NOMO-1 treated with DMSO at 0.1 percent for 48 hours (cell line): ENCODE measurements at regions not wholly inside any gene's neighbourhood (a gene's known extent, or its start where the extent isn't known, plus 50 kb on each side); places are given as distances from the start of the nearest gene placed in this dataset.

Source experiments
- DNase-seq: peaks from one replicate; lab custom pipeline; 2025; ENCODE audit not compliant: unreplicated experiment; lab: John Stamatoyannopoulos, UW

- DNase-seq: peak; percentile 26
These were observed 239.2 kb downstream of the LACC1 start for GRCh38 chr13:44118881-44119280.

- DNase-seq: no peak
These were observed 240.3 kb downstream of the LACC1 start for GRCh38 chr13:44120043-44120442.

GRCh38 chr13:44120849-44121755, 241.4 kb downstream of the LACC1 start:
- DNase-seq: no peak

GRCh38 chr13:44124352-44124751, 244.6 kb downstream of the LACC1 start:
- no peak for DNase-seq

GRCh38 chr13:44125943-44126469, 246.3 kb downstream of the LACC1 start:
- DNase-seq: no peak

GRCh38 chr13:44128552-44129001, 245.0 kb upstream of the SERP2 start:
- no peak for DNase-seq

GRCh38 chr13:44129418-44129817, 244.2 kb upstream of the SERP2 start:
- DNase-seq: no peak

GRCh38 chr13:44131069-44131614, 242.5 kb upstream of the SERP2 start:
- no peak for DNase-seq

- no peak for DNase-seq
These were observed 240.9 kb upstream of the SERP2 start for GRCh38 chr13:44132710-44133109.

- DNase-seq: no peak
These were observed 240.0 kb upstream of the SERP2 start for GRCh38 chr13:44133626-44134025.

GRCh38 chr13:44135566-44135965, 238.1 kb upstream of the SERP2 start:
- no peak for DNase-seq

- no peak for DNase-seq
These were observed 236.8 kb upstream of the SERP2 start for GRCh38 chr13:44136696-44137268.

- DNase-seq: no peak
These were observed 236.2 kb upstream of the SERP2 start for GRCh38 chr13:44137466-44137865.

GRCh38 chr13:44140146-44140545, 233.5 kb upstream of the SERP2 start:
- no peak for DNase-seq

- DNase-seq: no peak
These were observed 232.5 kb upstream of the SERP2 start for GRCh38 chr13:44140888-44141724.

GRCh38 chr13:44141725-44142539, 231.7 kb upstream of the SERP2 start:
- peak; percentile 88 for DNase-seq

GRCh38 chr13:44142540-44142867, 231.1 kb upstream of the SERP2 start:
- peak; percentile 52 for DNase-seq

GRCh38 chr13:44142941-44143665, 230.5 kb upstream of the SERP2 start:
- no peak for DNase-seq

GRCh38 chr13:44146138-44146537, 227.5 kb upstream of the SERP2 start:
- no peak for DNase-seq

- no peak for DNase-seq
These were observed 226.4 kb upstream of the SERP2 start for GRCh38 chr13:44147233-44147632.
